ENCODE measurements at regions not wholly inside any gene's neighbourhood (a gene's known extent, or its start where the extent isn't known, plus 50 kb on each side); places are given as distances from the start of the nearest gene placed in this dataset.

- TF ChIP-seq EZH2 (IDR thresholded peaks at IDR 0.05; ENCODE audit: insufficient read depth, low read length) = no peak
- TF ChIP-seq CTCF (IDR thresholded peaks at IDR 0.05; ENCODE audit: insufficient read depth, low read depth, low read length) = no peak
Observed at GRCh38 chr2:6011921-6012320, 319.7 kb downstream of the SOX11 start.
